ENCODE measurements at regions not wholly inside any gene's neighbourhood (a gene's known extent, or its start where the extent isn't known, plus 50 kb on each side); places are given as distances from the start of the nearest gene placed in this dataset.

DNA sequence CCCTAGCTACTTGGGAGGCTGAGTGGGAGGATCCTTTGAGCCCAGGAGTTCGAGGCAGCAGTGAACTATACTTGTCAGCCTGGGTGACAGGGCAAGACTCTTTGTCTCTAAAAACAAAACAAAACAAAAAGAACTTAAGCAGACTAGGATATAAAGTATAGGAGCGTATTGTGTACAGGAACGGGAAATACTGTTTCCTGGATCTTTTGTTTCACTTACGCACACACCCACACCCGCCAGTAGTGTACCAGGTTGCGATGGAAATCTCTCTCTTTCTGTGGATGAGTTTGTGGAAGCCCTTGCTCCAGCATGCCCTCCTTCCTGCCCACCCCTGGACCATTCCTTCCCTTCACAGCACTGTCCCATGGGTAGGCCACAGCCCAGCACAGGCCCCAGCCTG is 136.3 kb downstream of the RPIA start:
- H3K4me1 ChIP-seq (ENCODE audit: insufficient read depth, low read length, poor library complexity, severe bottlenecking) = peaks cover 66% of the 10 kb centered on the region
- peak overlapping the region; percentile 100 for H3K27ac ChIP-seq (ENCODE audit: low read depth, low read length, poor library complexity, severe bottlenecking)
- peak overlapping the region; percentile 63 for H3K4me2 ChIP-seq (ENCODE audit: low read length)
- intact Hi-C loops (cut with micrococcal nuclease; ENCODE audit: unreplicated experiment) = no loop called here
- BruUV-seq (replicated peaks) = no TSS peak
- H3K36me3 ChIP-seq (ENCODE audit: insufficient read depth, low read length) = no peaks in the 10 kb centered on the region
- H3K9me3 ChIP-seq (ENCODE audit: low read length) = 0 out of 2 replicates have a peak, but pooled peaks cover 2% of the 10 kb centered on the region
- H2AFZ ChIP-seq (ENCODE audit: low read length) = no peak overlapping the region
- ChIA-PET POLR2A (interaction anchor here (16.8 to 26.4 kb wide), 2 partner anchors 25 to 77 kb away, joined by 517 to 2147 read pairs; no protein-coding TSS in a partner anchor), CTCF (ENCODE audit: unreplicated experiment) (no interaction called here)
- H4K20me1 ChIP-seq (ENCODE audit: insufficient read depth, low read length) = no peaks in the 10 kb centered on the region
- DNase-seq (ENCODE audit: low spot score) = no peak
- H3K9me2 ChIP-seq (ENCODE audit: insufficient read depth, low read length) = no peaks in the 10 kb centered on the region
- TF ChIP-seq EZH2phosphoT487 (IDR thresholded peaks at IDR 0.05; ENCODE audit: borderline replicate concordance, low read depth, low read length) = no peak
- TF ChIP-seq, protein P1, sequence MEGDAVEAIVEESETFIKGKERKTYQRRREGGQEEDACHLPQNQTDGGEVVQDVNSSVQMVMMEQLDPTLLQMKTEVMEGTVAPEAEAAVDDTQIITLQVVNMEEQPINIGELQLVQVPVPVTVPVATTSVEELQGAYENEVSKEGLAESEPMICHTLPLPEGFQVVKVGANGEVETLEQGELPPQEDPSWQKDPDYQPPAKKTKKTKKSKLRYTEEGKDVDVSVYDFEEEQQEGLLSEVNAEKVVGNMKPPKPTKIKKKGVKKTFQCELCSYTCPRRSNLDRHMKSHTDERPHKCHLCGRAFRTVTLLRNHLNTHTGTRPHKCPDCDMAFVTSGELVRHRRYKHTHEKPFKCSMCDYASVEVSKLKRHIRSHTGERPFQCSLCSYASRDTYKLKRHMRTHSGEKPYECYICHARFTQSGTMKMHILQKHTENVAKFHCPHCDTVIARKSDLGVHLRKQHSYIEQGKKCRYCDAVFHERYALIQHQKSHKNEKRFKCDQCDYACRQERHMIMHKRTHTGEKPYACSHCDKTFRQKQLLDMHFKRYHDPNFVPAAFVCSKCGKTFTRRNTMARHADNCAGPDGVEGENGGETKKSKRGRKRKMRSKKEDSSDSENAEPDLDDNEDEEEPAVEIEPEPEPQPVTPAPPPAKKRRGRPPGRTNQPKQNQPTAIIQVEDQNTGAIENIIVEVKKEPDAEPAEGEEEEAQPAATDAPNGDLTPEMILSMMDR (conservative IDR thresholded peaks at IDR 0.05; ENCODE audit: low read length) = no peak
- H3K4me3 ChIP-seq (ENCODE audit: low read depth, low read length, poor library complexity, severe bottlenecking) = peak overlapping the region; percentile 43
- H3K79me2 ChIP-seq (ENCODE audit: insufficient read depth, low read depth, low read length) = peaks cover 9% of the 10 kb centered on the region; the same call in 1 of the 2 replicates

- Histone ChIP-seq H2AFZ (ENCODE audit: low read length) (no peak overlapping the region), H3K27ac (ENCODE audit: low read depth, low read length, poor library complexity, severe bottlenecking) (peak overlapping the region; percentile 100), H3K36me3 (ENCODE audit: insufficient read depth, low read length) (no peaks in the 10 kb centered on the region), H3K4me1 (ENCODE audit: insufficient read depth, low read length, poor library complexity, severe bottlenecking) (peaks cover 73% of the 10 kb centered on the region), H3K4me3 (ENCODE audit: low read depth, low read length, poor library complexity, severe bottlenecking) (peak overlapping the region; percentile 43), H3K9me3 (ENCODE audit: low read length) (no peaks in the 10 kb centered on the region), H4K20me1 (ENCODE audit: insufficient read depth, low read length) (no peaks in the 10 kb centered on the region), H3K79me2 (ENCODE audit: insufficient read depth, low read depth, low read length) (peaks cover 16% of the 10 kb centered on the region; the same call in 1 of the 2 replicates), H3K4me2 (ENCODE audit: low read length) (peak overlapping the region; percentile 63), H3K9me2 (ENCODE audit: insufficient read depth, low read length) (no peaks in the 10 kb centered on the region)
- no TSS peak for BruUV-seq (replicated peaks)
- POLR2A ChIA-PET = interaction anchor here (0.6 to 26.4 kb wide), 6 partner anchors 24 to 324 kb away, joined by 3 to 2147 read pairs (median 160); no protein-coding TSS in a partner anchor
- no peak for TF ChIP-seq EZH2phosphoT487 (IDR thresholded peaks at IDR 0.05; ENCODE audit: borderline replicate concordance, low read depth, low read length)
- TF ChIP-seq, protein P1 (conservative IDR thresholded peaks at IDR 0.05; ENCODE audit: low read length) = no peak
- CTCF ChIA-PET (ENCODE audit: unreplicated experiment) = no interaction called here
- intact Hi-C loops (cut with micrococcal nuclease; ENCODE audit: unreplicated experiment) = no loop called here
- peak; percentile 93 for DNase-seq (ENCODE audit: low spot score)
Measured at GRCh38 chr2:88828397-88829137, 137.1 kb downstream of the RPIA start.

Data from OCI-LY7 (cell line).